ENCODE measurements at regions not wholly inside any gene's neighbourhood (a gene's known extent, or its start where the extent isn't known, plus 50 kb on each side); places are given as distances from the start of the nearest gene placed in this dataset.

- TF ChIP-seq REST (IDR thresholded peaks at IDR 0.05; ENCODE audit: insufficient read depth in 1 of 2, low read depth in 2 of 2, low read length in 1 of 2), result no peak
- no peak overlapping the region for H3K4me3 ChIP-seq (ENCODE audit: low read depth in 2 of 2, low read length in 2 of 2)
- H3K9me3 ChIP-seq (ENCODE audit: control insufficient read depth, insufficient read depth, low read depth, low read length), result no peaks in the 10 kb centered on the region
- no peaks in the 10 kb centered on the region for H3K36me3 ChIP-seq (ENCODE audit: control insufficient read depth, insufficient read depth, low read length)
- in situ Hi-C loops (cut with HindIII; ENCODE audit: low pct_unique_long_range_greater_than_20kb, low sequenced_read_pairs), result no loop called here
- no peak for DNase-seq (ENCODE audit: low read depth, low spot score)
- BruUV-seq (replicated peaks), result no TSS peak
- intact Hi-C loops (cut with micrococcal nuclease; ENCODE audit: unreplicated experiment), result no loop called here
- ATAC-seq, result no peak
- no peak overlapping the region for H3K27ac ChIP-seq (ENCODE audit: low read length)
- no peaks in the 10 kb centered on the region for H3K4me1 ChIP-seq (ENCODE audit: control insufficient read depth, insufficient read depth, low read length)
- ChIA-PET CTCF (no interaction called here), POLR2A (no interaction called here)
- H3K27me3 ChIP-seq (ENCODE audit: control insufficient read depth, insufficient read depth, low read length), result no peaks in the 10 kb centered on the region; the same call in 1 of the 2 replicates
Observed at GRCh38 chr17:71938340-71939010, 182.3 kb upstream of the SOX9 start.

GRCh38 chr17:71941920-71942319, 178.9 kb upstream of the SOX9 start:
- ChIA-PET CTCF (no interaction called here), POLR2A (no interaction called here)
- Histone ChIP-seq H3K36me3 (ENCODE audit: control insufficient read depth, insufficient read depth, low read length) (no peaks in the 10 kb centered on the region), H3K27ac (ENCODE audit: low read length) (no peak overlapping the region), H3K9me3 (ENCODE audit: control insufficient read depth, insufficient read depth, low read depth, low read length) (no peaks in the 10 kb centered on the region), H3K4me3 (ENCODE audit: low read depth in 2 of 2, low read length in 2 of 2) (no peak overlapping the region), H3K4me1 (ENCODE audit: control insufficient read depth, insufficient read depth, low read length) (no peaks in the 10 kb centered on the region), H3K27me3 (ENCODE audit: control insufficient read depth, insufficient read depth, low read length) (no peaks in the 10 kb centered on the region)
- intact Hi-C loops (cut with micrococcal nuclease; ENCODE audit: unreplicated experiment) (no loop called here), in situ Hi-C loops (cut with HindIII; ENCODE audit: low pct_unique_long_range_greater_than_20kb, low sequenced_read_pairs) (no loop called here)
- TF ChIP-seq TCF7L2 (IDR thresholded peaks at IDR 0.05; ENCODE audit: low read depth, low read length), result no peak
- no peak for TF ChIP-seq POLR2AphosphoS5 (IDR thresholded peaks at IDR 0.05; ENCODE audit: low read depth, low read length)
- no peak for TF ChIP-seq SIN3A (IDR thresholded peaks at IDR 0.05; ENCODE audit: borderline replicate concordance, insufficient read depth, low read depth, low read length)
- no peak for TF ChIP-seq CTCF (IDR thresholded peaks at IDR 0.05)
- no peak for TF ChIP-seq REST (IDR thresholded peaks at IDR 0.05; ENCODE audit: insufficient read depth in 1 of 2, low read depth in 2 of 2, low read length in 1 of 2)
- ATAC-seq (no peak), DNase-seq (ENCODE audit: low read depth, low spot score) (no peak)
- BruUV-seq (replicated peaks), result no TSS peak

All from Panc1 (cell line).